Endodermal cell (in vitro differentiated cells): ENCODE measurements at regions not wholly inside any gene's neighbourhood (a gene's known extent, or its start where the extent isn't known, plus 50 kb on each side); places are given as distances from the start of the nearest gene placed in this dataset.

Experiments used
- DNase-seq: peaks from one replicate; pipeline ENCODE4 v3.0.0-alpha.2; 2017
- H3K27ac ChIP-seq: 2 replicates; pipeline ENCODE4 v1.5.1; 2013; ENCODE audit warnings: mild to moderate bottlenecking, low read depth, low read length, moderate library complexity
- H3K27me3 ChIP-seq: 2 replicates; pipeline ENCODE4 v1.6.1; 2013; ENCODE audit warnings: mild to moderate bottlenecking, low read length, moderate library complexity; ENCODE audit not compliant: insufficient read depth, control insufficient read depth, poor library complexity, severe bottlenecking
- H3K36me3 ChIP-seq: 2 replicates; pipeline ENCODE4 v1.7.0; 2013; ENCODE audit warnings: mild to moderate bottlenecking, low read length, moderate library complexity; ENCODE audit not compliant: control insufficient read depth, insufficient read depth
- H3K4me1 ChIP-seq: one replicate; pipeline ENCODE4 v1.7.0; 2013; ENCODE audit warnings: low read length; ENCODE audit not compliant: control insufficient read depth, insufficient read depth
- H3K4me3 ChIP-seq: 2 replicates; pipeline ENCODE4 v1.5.1; 2013; ENCODE audit warnings: mild to moderate bottlenecking, low read length, moderate library complexity
- H3K9ac ChIP-seq: 2 replicates; pipeline ENCODE4 v1.6.1; 2013; ENCODE audit warnings: mild to moderate bottlenecking, low read length, moderate library complexity; ENCODE audit not compliant: poor library complexity, severe bottlenecking; ENCODE audit errors: extremely low read depth
- H3K9me3 ChIP-seq: 2 replicates; pipeline ENCODE4 v1.6.1; 2013; ENCODE audit warnings: mild to moderate bottlenecking, low read length, moderate library complexity; ENCODE audit not compliant: control insufficient read depth
- H3K27ac Mint-ChIP-seq: 2 replicates; pipeline ENCODE4 v1.8.0; 2020; ENCODE audit warnings: mixed read lengths
- H3K27me3 Mint-ChIP-seq: 2 replicates; pipeline ENCODE4 v1.8.0; 2021; ENCODE audit warnings: mild to moderate bottlenecking, mixed read lengths; ENCODE audit not compliant: insufficient read depth
- H3K36me3 Mint-ChIP-seq: 2 replicates; pipeline ENCODE4 v1.8.0; 2020; ENCODE audit warnings: low read depth, mixed read lengths
- H3K4me1 Mint-ChIP-seq: 2 replicates; pipeline ENCODE4 v1.8.0; 2020; ENCODE audit warnings: mixed read lengths
- H3K4me3 Mint-ChIP-seq: 2 replicates; pipeline ENCODE4 v1.8.0; 2020; ENCODE audit warnings: mild to moderate bottlenecking, moderate library complexity, mixed read lengths
- H3K9me3 Mint-ChIP-seq: 2 replicates; pipeline ENCODE4 v1.8.0; 2020; ENCODE audit warnings: mild to moderate bottlenecking, mixed read lengths
- CTCF ChIP-seq: fragments of 200-600 bp; sonication (generic); conservative IDR thresholded peaks from 2 replicates; pipeline ENCODE4 v1.5.0; 2021; ENCODE audit warnings: antibody characterized with exemption, mild to moderate bottlenecking
- WGBS, 2 experiments: methylation state at CpG; one replicate each; pipeline versions ENCODE4 v1.1.5 to v1.1.7; 2013; ENCODE audit warnings: missing lambda C conversion rate in 2 of 2, mixed read lengths in 1 of 2; ENCODE audit not compliant: insufficient coverage in 1 of 2, insufficient read length in 1 of 2; 5-methylcytosine and 5-hydroxymethylcytosine counted together

DNA sequence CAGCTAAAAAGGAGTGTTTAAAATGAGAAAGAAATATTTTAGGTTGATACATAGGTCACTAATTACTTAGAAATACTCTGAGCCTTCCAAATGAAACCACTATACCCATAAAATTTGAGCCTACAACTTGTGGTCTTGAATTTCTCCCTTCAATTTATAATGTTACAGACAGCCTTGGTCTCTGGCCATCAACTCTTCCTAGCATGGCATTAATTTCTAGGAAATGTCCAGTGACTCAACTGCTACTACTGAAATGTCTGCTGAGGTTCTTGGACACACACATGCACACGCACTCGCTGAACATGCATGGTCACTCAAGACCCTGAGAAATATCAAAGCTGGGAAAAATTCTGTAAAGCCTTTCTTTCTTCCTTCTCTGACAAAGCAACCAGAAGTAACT, 61.1 kb upstream of the SAMSN1 start:
- H3K4me3 Mint-ChIP-seq = no peak overlapping the region
- Histone ChIP-seq H3K4me1 (no peaks in the 10 kb centered on the region), H3K9ac (no peak overlapping the region), H3K4me3 (no peak overlapping the region), H3K27me3 (no peaks in the 10 kb centered on the region), H3K27ac (no peak overlapping the region), H3K36me3 (no peaks in the 10 kb centered on the region), H3K9me3 (peaks cover 9% of the 10 kb centered on the region)
- WGBS, 2 experiments = 96 to 100% methylated on average over 2 of the region's 2 CpGs
- H3K4me1 Mint-ChIP-seq = no peaks in the 10 kb centered on the region
- no peak for TF ChIP-seq CTCF
- peaks cover 21% of the 10 kb centered on the region for H3K9me3 Mint-ChIP-seq
- DNase-seq = no peak
- no peaks in the 10 kb centered on the region for H3K27me3 Mint-ChIP-seq
- H3K27ac Mint-ChIP-seq = no peak overlapping the region
- peaks cover 5% of the 10 kb centered on the region for H3K36me3 Mint-ChIP-seq

GRCh38 chr21:14603202-14603601, 57.1 kb upstream of the SAMSN1 start:
- Histone ChIP-seq H3K36me3 (no peaks in the 10 kb centered on the region), H3K27ac (no peak overlapping the region), H3K9me3 (no peaks in the 10 kb centered on the region), H3K9ac (no peak overlapping the region), H3K4me1 (no peaks in the 10 kb centered on the region), H3K27me3 (no peaks in the 10 kb centered on the region), H3K4me3 (no peak overlapping the region)
- Mint-ChIP-seq H3K27me3 (no peaks in the 10 kb centered on the region), H3K27ac (no peak overlapping the region), H3K4me3 (no peak overlapping the region), H3K9me3 (no peaks in the 10 kb centered on the region), H3K4me1 (no peaks in the 10 kb centered on the region), H3K36me3 (no peaks in the 10 kb centered on the region)
- no peak for DNase-seq
- no peak for TF ChIP-seq CTCF
- WGBS, 2 experiments = 80 to 94% methylated on average over 2 of the region's 2 CpGs

- 86% methylated on average over 1 of the region's 1 CpG; no CpG with 5 or more reads in 1 of the 2 experiments for WGBS, 2 experiments
- Mint-ChIP-seq H3K27me3 (no peaks in the 10 kb centered on the region), H3K4me3 (no peak overlapping the region), H3K27ac (no peak overlapping the region), H3K4me1 (no peaks in the 10 kb centered on the region), H3K36me3 (no peaks in the 10 kb centered on the region), H3K9me3 (no peaks in the 10 kb centered on the region)
- Histone ChIP-seq H3K27ac (no peak overlapping the region), H3K4me3 (no peak overlapping the region), H3K36me3 (no peaks in the 10 kb centered on the region), H3K9ac (no peak overlapping the region), H3K27me3 (no peaks in the 10 kb centered on the region), H3K9me3 (no peaks in the 10 kb centered on the region), H3K4me1 (no peaks in the 10 kb centered on the region)
- DNase-seq = no peak
- TF ChIP-seq CTCF = no peak
These were observed 56.4 kb upstream of the SAMSN1 start for GRCh38 chr21:14602382-14602958.
